ENCODE measurements at regions not wholly inside any gene's neighbourhood (a gene's known extent, or its start where the extent isn't known, plus 50 kb on each side); places are given as distances from the start of the nearest gene placed in this dataset.
"Not testable (repeated sequence)": the region's sequence is repeated elsewhere in the genome, so short reads cannot be mapped to it uniquely, and the experiment has no call there.

DNA sequence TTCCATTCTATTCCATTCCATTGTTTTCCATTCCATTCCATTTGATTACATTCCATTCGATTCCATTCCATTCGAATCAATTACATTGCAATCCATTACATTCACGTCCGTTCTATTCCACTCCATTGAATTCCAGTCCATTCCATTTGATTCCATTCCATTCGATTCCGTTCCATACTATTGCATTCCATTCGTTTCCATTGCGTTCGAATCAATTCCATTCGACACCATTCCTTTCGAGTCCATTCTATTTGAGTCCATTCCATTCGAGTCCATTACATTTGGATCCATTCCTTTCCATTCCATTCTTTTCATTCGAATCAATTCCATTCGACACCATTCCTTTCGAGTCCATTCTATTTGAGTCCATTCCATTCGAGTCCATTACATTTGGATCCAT lies 1122.9 kb downstream of the RPIA start:
- not testable (repeated sequence) for H3K4me1 Mint-ChIP-seq; H3K27me3 Mint-ChIP-seq; ATAC-seq (ENCODE audit: low read depth in 2 of 2); H3K36me3 Mint-ChIP-seq; H3K27ac Mint-ChIP-seq; DNase-seq
- H3K9me3 Mint-ChIP-seq = peaks cover 0 to 90% (median 86%) of the 10 kb centered on the region in 7 donors
- peak overlapping the region in 1 of 8 donors; percentile 30 for H3K4me3 Mint-ChIP-seq

DNA sequence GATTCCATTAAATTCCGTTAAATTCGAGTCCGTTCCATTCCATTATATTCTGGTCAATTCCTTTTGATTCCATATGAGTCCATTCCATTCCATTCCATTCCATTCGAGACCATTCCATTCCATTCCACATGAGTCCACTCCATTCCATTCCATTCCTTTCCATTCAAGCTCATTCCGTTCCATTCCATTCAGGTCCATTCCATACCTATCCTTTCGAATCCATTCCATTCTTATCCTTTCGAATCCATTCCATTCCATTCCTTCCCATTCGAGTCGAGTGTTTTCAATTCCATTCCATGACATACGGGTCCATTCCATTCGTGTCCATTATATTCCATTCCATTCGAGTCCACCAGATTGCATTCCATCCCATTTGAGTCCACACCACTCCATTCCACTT lies 1127.4 kb downstream of the RPIA start:
- Mint-ChIP-seq H3K27me3 (no peaks in the 10 kb centered on the region), H3K9me3 (peaks cover 0 to 99% (median 77%) of the 10 kb centered on the region in 7 donors), H3K27ac (peak overlapping the region in 1 of 6 donors; percentile 3), H3K4me1 (peaks cover 0 to 7% (median 0%) of the 10 kb centered on the region in 3 donors), H3K36me3 (peaks cover 0 to 24% of the 10 kb centered on the region in 2 donors), H3K4me3 (no peak overlapping the region)
- ATAC-seq (ENCODE audit: low read depth in 2 of 2) (no peak), DNase-seq (no peak)

DNA sequence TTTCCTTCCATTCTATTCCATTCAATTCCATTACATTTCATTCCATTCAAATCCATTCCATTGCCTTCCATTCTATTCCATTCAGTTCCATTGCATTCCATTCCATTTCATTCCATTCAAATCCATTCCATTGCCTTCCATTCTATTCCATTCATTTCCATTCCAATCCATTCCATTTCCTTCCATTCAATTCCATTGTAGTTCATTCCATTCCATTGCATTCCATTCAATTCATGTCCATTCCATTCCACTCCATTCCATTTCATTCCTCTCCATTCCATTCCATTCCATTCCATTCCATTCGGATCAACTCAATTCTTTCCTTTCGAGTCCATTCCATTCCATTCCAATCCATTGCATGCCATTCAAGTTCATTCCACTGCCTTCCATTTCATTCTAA lies 1128.3 kb downstream of the RPIA start:
- DNase-seq = no peak
- Mint-ChIP-seq H3K27me3 (no peaks in the 10 kb centered on the region), H3K9me3 (peaks cover 0 to 97% (median 80%) of the 10 kb centered on the region in 7 donors), H3K4me1 (peaks cover 0 to 7% (median 0%) of the 10 kb centered on the region in 3 donors), H3K4me3 (peak overlapping the region in 1 of 8 donors; percentile 23), H3K36me3 (peaks cover 0 to 24% of the 10 kb centered on the region in 2 donors), H3K27ac (no peak overlapping the region)
- ATAC-seq (ENCODE audit: low read depth in 2 of 2) = no peak

DNA sequence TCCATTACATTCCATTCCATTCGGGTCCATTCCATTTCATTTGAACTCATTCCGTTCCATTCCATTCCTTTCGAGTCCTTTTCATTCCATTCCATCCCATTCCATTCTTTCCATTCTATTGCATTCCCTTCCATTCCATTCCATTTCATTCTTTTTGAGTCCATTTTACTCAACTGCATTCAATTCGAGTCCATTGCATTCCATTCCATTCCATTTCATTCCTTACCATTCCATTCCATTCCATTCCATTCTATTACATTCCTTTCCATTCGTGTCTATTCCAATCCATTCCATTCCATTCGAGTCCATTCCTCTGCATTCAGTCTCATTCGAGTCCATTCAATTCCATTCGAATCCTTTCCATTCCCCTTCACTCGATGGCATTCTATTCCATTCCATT lies 1128.8 kb downstream of the RPIA start:
- H3K36me3 Mint-ChIP-seq = peaks cover 0 to 24% of the 10 kb centered on the region in 2 donors
- H3K27me3 Mint-ChIP-seq = no peaks in the 10 kb centered on the region
- H3K27ac Mint-ChIP-seq = no peak overlapping the region
- peaks cover 0 to 7% (median 0%) of the 10 kb centered on the region in 3 donors for H3K4me1 Mint-ChIP-seq
- H3K9me3 Mint-ChIP-seq = peaks cover 0 to 93% (median 77%) of the 10 kb centered on the region in 7 donors
- no peak for ATAC-seq (ENCODE audit: low read depth in 2 of 2)
- peak overlapping the region in 1 of 8 donors; percentile 23 for H3K4me3 Mint-ChIP-seq
- no peak for DNase-seq

DNA sequence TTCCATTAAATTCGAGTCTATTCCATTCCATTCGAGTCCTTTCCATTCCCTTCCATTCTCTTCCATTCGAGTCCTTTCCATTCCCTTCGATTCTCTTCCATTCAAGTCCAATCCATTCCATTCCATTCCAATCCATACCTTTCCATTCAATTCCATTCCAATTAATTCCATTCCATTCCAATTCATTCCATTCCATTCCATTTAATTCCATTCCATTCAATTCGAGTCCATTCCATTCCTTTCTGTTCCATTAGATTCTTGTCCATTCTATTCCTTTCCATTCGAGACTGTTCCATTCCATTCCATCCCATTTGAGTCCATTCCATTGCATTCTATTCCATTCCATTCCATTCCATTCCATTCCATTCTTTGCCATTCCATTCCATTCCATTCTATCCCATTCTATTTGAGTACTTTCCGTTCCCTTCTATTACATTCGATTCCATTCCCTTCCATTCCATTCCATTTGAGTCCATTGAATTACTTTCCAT lies 1130.0 kb downstream of the RPIA start:
- Mint-ChIP-seq H3K4me1 (peaks cover 0 to 10% (median 0%) of the 10 kb centered on the region in 3 donors), H3K4me3 (no peak overlapping the region), H3K27me3 (no peaks in the 10 kb centered on the region), H3K36me3 (peaks cover 0 to 27% of the 10 kb centered on the region in 2 donors), H3K9me3 (peaks cover 0 to 88% (median 74%) of the 10 kb centered on the region in 7 donors), H3K27ac (no peak overlapping the region)
- no peak for ATAC-seq (ENCODE audit: low read depth in 2 of 2)
- no peak for DNase-seq

DNA sequence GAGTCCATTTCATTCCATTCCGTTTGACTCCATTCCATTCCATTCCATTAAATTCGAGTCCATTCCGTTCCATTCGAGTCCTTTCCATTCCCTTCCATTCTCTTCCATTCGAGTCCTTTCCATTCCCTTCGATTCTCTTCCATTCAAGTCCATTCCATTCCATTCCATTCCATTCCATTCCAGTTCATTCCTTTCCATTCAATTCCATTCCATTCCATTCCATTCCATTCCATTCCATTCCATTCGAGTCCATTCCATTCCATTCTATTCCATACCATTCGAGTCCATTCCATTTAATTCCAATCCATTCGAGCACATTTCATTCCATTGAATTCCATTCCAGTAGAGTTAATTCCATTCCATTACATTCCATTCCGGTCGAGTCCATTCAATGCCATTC lies 1130.9 kb downstream of the RPIA start:
- H3K4me3 Mint-ChIP-seq; ATAC-seq (ENCODE audit: low read depth in 2 of 2); H3K27ac Mint-ChIP-seq; H3K27me3 Mint-ChIP-seq; DNase-seq: not testable (repeated sequence)
- H3K4me1 Mint-ChIP-seq = peaks cover 0 to 11% (median 0%) of the 10 kb centered on the region in 3 donors
- H3K36me3 Mint-ChIP-seq = peaks cover 0 to 23% of the 10 kb centered on the region in 2 donors
- peaks cover 0 to 83% (median 66%) of the 10 kb centered on the region in 7 donors for H3K9me3 Mint-ChIP-seq

DNA sequence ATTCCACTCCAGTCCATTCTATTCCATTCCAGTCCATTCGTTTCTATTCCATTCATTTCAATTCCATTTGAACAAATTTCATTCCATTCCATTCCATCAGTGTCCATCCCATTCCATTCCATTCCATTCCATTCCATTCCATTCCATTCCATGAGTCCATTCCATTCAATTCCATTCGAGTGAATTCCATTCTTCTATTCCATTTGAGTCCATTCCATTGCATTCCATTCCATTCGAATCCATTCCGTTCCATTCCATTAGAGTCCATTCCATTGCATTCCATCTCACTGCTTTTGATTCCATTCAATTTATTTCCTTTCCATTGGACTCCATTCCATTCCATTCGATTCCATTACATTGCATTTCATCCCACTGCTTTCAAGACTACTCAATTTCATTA lies 1132.1 kb downstream of the RPIA start:
- no peak overlapping the region for H3K27ac Mint-ChIP-seq
- DNase-seq (no peak), ATAC-seq (ENCODE audit: low read depth in 2 of 2) (no peak)
- H3K4me1 Mint-ChIP-seq = peaks cover 0 to 11% (median 0%) of the 10 kb centered on the region in 3 donors
- H3K27me3 Mint-ChIP-seq = no peaks in the 10 kb centered on the region
- H3K36me3 Mint-ChIP-seq = peaks cover 0 to 23% of the 10 kb centered on the region in 2 donors
- H3K9me3 Mint-ChIP-seq = peaks cover 0 to 72% (median 57%) of the 10 kb centered on the region in 7 donors
- H3K4me3 Mint-ChIP-seq = peak overlapping the region in 2 of 8 donors; percentile 1 to 17

DNA sequence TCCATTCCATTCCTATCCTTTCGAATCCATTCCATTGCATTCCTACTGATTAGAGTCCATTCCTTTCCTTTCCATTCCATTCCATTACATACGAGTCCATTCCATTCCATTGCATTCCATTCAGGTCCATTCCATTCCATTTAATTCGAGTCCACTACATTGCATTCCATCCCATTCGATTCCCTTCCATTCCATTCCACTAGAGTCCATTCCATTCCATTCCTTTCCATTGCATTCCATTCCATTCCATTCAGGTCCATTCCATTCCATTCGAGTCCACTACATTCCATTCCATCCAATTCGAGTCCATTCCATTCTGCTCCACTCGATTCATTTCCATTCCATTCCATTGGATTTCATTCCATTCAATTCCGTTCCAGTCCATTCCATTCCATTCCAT lies 1133.6 kb downstream of the RPIA start:
- Mint-ChIP-seq H3K36me3 (peaks cover 0 to 28% of the 10 kb centered on the region in 2 donors), H3K9me3 (peaks cover 0 to 65% (median 45%) of the 10 kb centered on the region in 7 donors), H3K27me3 (no peaks in the 10 kb centered on the region), H3K4me3 (no peak overlapping the region), H3K4me1 (peaks cover 0 to 14% (median 0%) of the 10 kb centered on the region in 3 donors), H3K27ac (no peak overlapping the region)
- no peak for ATAC-seq (ENCODE audit: low read depth in 2 of 2)
- DNase-seq = no peak

DNA sequence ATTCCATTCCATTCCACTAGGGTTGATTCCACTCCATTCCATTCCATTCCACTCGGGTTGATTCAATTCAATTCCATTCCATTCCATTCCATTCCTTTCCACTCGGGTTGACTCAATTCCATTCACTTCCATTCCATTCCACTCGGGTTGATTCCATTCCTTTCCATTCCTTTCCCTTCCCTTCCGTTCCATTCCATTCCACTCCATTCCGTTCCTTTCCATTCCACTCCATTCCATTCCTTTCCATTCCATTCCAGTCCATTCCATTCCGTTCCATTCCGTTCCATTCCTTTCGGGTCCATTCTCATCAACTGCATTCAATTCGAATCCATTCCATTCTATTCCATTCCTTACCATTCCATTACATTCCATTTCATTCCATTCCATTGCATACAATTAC lies 1135.3 kb downstream of the RPIA start:
- H3K9me3 Mint-ChIP-seq = peaks cover 0 to 60% (median 28%) of the 10 kb centered on the region in 7 donors
- peaks cover 0 to 15% (median 2%) of the 10 kb centered on the region in 3 donors for H3K4me1 Mint-ChIP-seq
- not testable (repeated sequence) for H3K27ac Mint-ChIP-seq; ATAC-seq (ENCODE audit: low read depth in 2 of 2); H3K27me3 Mint-ChIP-seq; DNase-seq; H3K4me3 Mint-ChIP-seq
- H3K36me3 Mint-ChIP-seq = peaks cover 0 to 19% of the 10 kb centered on the region in 2 donors

DNA sequence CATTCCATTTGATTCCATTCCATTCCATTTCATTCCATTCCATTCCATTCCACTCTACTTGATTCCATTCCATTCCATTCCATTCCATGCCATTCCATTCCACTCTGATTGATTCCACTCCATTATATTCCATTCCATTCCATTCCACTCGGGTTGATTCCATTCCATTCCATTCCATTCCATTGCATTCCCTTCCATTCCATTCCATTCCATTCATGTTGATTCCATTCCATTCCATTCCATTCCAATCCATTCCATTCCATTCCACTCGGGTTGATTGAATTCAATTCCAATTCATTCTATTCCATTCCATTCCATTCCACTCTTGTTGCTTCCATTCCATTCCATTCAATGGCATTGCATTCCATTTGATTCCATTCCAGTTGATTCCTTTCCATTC lies 1136.4 kb downstream of the RPIA start:
- not testable (repeated sequence) for H3K27me3 Mint-ChIP-seq; DNase-seq; ATAC-seq (ENCODE audit: low read depth in 2 of 2); H3K4me3 Mint-ChIP-seq; H3K27ac Mint-ChIP-seq
- H3K9me3 Mint-ChIP-seq = peaks cover 0 to 55% (median 18%) of the 10 kb centered on the region in 7 donors
- H3K36me3 Mint-ChIP-seq = peaks cover 0 to 11% of the 10 kb centered on the region in 2 donors
- H3K4me1 Mint-ChIP-seq = peaks cover 0 to 15% (median 2%) of the 10 kb centered on the region in 3 donors

DNA sequence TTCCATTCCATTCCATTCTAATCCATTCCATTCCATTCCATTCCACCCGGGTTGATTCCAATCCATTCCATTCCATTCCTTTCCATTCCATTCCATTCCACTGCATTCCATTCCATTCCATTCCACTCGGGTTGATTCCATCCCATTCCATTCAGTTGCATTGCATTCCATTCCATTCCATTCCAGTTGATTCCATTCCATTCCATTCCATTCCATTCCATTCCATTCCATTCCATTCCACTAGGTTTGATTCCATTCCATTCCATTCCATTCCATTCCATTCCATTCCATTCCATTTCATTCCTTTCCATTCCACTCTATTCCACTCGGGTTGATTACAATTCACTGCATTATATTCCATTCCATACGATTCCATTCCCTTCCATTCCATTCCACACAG lies 1136.9 kb downstream of the RPIA start:
- H3K9me3 Mint-ChIP-seq = peaks cover 0 to 50% (median 12%) of the 10 kb centered on the region in 7 donors
- H3K36me3 Mint-ChIP-seq = peaks cover 0 to 11% of the 10 kb centered on the region in 2 donors
- not testable (repeated sequence) for H3K27ac Mint-ChIP-seq; DNase-seq; H3K27me3 Mint-ChIP-seq; H3K4me3 Mint-ChIP-seq; ATAC-seq (ENCODE audit: low read depth in 2 of 2)
- H3K4me1 Mint-ChIP-seq = peaks cover 0 to 20% (median 3%) of the 10 kb centered on the region in 3 donors

DNA sequence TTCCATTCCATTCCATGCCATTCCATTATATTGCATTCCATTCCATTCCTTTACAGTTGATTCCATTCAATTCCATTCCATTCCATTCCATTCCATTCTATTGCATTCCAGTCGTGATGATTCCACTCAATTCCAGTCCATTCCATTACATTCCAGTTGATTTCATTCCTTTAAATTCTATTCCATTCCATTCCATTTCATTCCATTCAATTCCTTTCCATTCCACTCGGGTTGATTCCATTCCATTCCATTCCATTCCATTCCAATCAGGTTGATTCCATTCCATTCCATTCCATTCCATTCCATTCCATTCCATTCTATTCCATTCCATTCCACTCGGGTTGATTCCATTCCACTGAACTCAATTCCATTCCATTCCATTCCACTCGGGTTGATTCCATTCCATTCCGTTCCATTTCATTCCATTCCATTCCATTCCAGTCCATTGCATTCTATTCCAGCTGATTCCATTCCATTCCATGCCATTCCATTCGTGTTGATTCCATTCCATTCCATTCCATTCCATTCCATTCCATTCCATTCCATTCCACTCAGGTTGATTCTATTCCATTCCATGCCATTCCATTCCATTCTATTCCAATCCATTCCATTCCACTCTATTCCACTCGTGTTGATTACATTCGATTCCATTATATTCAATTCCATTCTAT lies 1137.6 kb downstream of the RPIA start:
- not testable (repeated sequence) for H3K27me3 Mint-ChIP-seq, H3K27ac Mint-ChIP-seq, H3K4me3 Mint-ChIP-seq, DNase-seq
- Mint-ChIP-seq H3K36me3 (peaks cover 0 to 11% of the 10 kb centered on the region in 2 donors), H3K4me1 (peaks cover 0 to 23% (median 3%) of the 10 kb centered on the region in 3 donors), H3K9me3 (peaks cover 0 to 44% (median 6%) of the 10 kb centered on the region in 7 donors)
- peak in 1 of 2 donors; percentile 32 for ATAC-seq (ENCODE audit: low read depth in 2 of 2)

DNA sequence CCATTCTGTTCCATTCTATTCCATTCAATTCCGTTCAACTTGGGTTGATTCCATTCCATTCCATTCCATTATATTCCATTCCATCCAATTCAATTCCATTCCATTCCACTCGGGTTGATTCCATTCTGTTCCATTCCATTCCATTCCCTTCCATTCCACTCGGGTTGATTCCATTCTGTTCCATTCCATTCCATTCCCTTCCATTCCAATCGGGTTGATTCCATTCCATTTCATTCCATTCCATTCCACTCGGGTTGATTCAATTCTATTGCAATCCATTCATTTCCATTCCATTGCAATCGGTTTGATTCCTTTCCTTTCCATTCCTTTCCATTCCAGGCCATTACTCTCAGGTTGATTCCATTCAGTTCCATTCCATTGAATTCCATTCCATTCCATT lies 1138.4 kb downstream of the RPIA start:
- H3K27ac Mint-ChIP-seq = no peak overlapping the region
- H3K27me3 Mint-ChIP-seq = no peaks in the 10 kb centered on the region
- ATAC-seq (ENCODE audit: low read depth in 2 of 2) = no peak
- peaks cover 0 to 40% (median 5%) of the 10 kb centered on the region in 7 donors for H3K9me3 Mint-ChIP-seq
- no peak overlapping the region for H3K4me3 Mint-ChIP-seq
- H3K36me3 Mint-ChIP-seq = peaks cover 0 to 11% of the 10 kb centered on the region in 2 donors
- peaks cover 0 to 23% (median 3%) of the 10 kb centered on the region in 3 donors for H3K4me1 Mint-ChIP-seq
- no peak for DNase-seq

Measured in naive B cell (primary cell).